ENCODE measurements at regions not wholly inside any gene's neighbourhood (a gene's known extent, or its start where the extent isn't known, plus 50 kb on each side); places are given as distances from the start of the nearest gene placed in this dataset.

DNA sequence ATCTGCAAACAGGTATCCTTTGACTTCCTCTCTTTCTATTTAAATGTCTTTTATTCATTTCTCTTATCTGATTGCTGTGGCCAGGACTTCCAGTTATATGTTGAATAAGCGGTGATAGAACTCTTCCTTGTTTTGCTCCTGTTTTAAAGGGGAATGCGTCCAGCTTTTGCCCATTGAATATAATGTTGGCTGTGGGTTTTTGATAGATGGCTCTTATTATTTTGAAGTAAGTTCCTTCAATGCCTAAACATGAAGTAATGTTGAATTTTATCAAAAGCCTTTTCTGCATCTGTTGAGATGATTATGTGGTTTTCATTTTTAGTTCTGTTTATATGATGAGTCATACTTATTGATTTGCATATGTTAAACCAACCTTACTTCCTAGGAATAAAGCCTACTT lies 300.5 kb upstream of the CTNND2 start:
- TF ChIP-seq, protein P1, sequence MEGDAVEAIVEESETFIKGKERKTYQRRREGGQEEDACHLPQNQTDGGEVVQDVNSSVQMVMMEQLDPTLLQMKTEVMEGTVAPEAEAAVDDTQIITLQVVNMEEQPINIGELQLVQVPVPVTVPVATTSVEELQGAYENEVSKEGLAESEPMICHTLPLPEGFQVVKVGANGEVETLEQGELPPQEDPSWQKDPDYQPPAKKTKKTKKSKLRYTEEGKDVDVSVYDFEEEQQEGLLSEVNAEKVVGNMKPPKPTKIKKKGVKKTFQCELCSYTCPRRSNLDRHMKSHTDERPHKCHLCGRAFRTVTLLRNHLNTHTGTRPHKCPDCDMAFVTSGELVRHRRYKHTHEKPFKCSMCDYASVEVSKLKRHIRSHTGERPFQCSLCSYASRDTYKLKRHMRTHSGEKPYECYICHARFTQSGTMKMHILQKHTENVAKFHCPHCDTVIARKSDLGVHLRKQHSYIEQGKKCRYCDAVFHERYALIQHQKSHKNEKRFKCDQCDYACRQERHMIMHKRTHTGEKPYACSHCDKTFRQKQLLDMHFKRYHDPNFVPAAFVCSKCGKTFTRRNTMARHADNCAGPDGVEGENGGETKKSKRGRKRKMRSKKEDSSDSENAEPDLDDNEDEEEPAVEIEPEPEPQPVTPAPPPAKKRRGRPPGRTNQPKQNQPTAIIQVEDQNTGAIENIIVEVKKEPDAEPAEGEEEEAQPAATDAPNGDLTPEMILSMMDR (IDR thresholded peaks at IDR 0.05): no peak
- no peak for TF ChIP-seq POLR2A (IDR thresholded peaks at IDR 0.05)

All from Peyer's patch (tissue), 4 donors.